Anterior cingulate cortex (tissue), 58 donors: ENCODE measurements at regions not wholly inside any gene's neighbourhood (a gene's known extent, or its start where the extent isn't known, plus 50 kb on each side); places are given as distances from the start of the nearest gene placed in this dataset.
"Not testable (repeated sequence)": the region's sequence is repeated elsewhere in the genome, so short reads cannot be mapped to it uniquely, and the experiment has no call there.

Experiments used
- DNase-seq, 58 donors: peaks; one replicate each; lab custom pipeline; 2025; lab: John Stamatoyannopoulos, UW

GRCh38 chr2:113386780-113387433 lies 50.6 kb upstream of the ZNG1B start:
- not testable (repeated sequence) for DNase-seq

DNA sequence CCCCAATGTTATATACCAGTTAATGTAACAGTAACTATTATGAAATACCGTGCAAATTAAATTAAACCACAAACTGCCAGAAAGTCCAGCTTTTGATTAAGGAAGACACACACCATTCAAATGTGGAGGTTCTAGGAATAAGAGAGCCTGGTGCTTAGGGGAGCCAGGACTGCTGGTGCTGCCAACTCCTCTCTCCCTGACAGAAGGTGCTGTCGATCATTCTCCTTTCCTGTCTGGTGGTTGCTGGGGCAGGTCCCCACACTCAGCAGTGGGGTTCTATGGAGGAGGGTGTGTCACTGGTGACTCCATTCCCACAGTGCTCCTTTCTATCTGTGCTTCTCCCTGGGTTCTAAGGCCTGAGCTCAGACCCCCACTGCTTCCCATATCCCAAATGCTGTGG lies 57.9 kb upstream of the ZNG1B start:
- DNase-seq = not testable (repeated sequence)

- no peak for DNase-seq
Measured at GRCh38 chr2:113376913-113377445, 60.5 kb upstream of the ZNG1B start.

GRCh38 chr2:113376253-113376912 lies 61.1 kb upstream of the ZNG1B start:
- no peak for DNase-seq

GRCh38 chr2:113374857-113375256 lies 62.6 kb upstream of the ZNG1B start:
- DNase-seq = not testable (repeated sequence)

DNA sequence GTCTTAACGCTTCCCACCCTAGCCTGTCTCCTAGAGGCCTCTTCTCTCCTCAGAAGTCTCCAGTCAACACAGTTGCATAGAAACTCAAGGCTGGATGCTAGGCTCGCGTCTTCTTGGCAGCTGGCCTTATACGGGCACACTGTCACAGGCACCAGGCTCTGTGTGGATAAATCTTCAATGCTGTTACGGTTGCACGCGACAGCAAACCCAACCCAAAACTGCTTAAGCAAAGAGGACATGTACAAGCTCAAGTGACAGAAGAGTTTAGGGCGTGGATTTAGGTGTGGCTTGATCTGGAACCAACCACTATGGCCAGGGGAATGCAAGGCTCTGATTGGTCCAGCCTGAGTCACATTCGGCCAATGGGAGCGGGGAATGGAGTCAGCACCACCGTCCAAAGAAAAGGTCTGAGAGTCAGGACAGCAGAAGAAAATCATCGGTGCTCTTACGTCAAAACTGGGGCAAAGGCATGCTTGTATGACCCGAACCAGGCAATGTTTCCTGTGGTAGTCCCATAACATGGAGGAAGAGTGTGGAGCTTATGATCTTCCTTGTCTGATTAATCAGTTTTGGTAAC lies 65.1 kb upstream of the ZNG1B start:
- not testable (repeated sequence) for DNase-seq

DNA sequence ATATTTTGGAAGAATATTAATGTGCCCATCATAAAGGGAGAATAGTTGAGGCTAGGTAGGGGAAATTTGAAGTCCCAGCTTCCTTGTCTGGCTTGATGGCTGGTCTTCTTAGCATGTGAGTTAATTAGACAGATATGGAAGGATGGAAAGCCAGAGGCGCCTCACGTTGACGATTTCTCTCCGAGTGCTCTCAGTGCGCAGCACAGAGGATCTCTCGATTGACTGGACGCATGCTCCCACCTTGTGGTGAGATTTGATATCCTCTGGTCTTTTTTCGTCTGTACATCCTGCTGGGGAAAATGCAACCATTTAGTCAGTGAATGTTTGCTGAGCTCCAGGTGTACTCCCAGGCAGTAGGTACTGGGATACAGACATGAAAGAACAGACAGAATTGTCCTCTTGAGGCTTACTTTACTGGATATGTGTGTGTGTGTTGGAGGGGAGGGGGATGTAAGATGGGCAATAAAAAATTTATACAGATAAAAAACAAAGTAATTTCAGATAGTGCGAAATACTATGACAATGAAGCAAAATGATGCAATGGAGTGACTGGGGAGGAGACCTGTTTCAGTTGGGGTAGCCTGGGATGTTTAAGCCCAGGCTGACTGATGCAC lies 66.9 kb upstream of the ZNG1B start:
- no peak for DNase-seq

GRCh38 chr2:113370030-113370429 lies 67.5 kb upstream of the ZNG1B start:
- DNase-seq = no peak

- DNase-seq = not testable (repeated sequence)
Measured at GRCh38 chr2:113368581-113368980, 68.9 kb upstream of the ZNG1B start.

DNA sequence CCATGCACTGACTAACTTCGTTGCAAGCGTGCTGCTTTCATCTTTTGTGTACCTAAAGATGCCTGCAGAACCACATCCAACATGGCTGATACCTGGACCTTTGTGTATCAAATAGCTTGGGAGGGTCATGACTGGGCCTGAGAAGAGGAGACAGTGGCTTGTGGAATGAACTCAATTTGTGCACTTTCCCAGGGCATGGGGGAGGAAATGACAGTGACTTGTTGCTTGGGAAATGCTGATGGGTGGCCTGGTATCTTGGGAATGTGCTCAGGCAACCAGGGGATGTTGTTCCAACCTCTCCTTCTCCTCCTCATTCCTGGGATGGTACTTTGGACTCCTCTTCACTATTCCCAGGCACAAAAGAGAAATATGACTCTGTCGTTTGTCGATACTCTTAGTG lies 70.7 kb upstream of the ZNG1B start:
- not testable (repeated sequence) for DNase-seq

DNA sequence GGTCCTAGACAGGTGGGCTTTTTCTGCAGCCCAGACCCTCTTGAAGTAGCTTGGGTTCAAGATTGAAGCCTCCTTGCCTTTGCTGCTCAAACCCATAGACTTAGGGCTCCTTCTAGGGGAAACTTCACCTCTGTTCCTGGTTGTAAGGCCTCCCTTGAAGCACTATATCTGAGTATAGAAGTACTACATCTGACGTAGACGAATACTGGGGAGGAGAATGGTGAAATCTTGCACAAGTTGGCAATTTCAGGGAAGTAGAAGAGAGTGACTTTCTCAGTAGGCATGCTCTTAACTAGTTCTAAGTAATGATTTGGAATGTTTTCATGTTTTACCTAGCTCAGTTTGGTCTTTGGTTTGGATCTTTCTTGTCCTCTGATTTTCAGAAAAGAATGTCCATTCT lies 71.7 kb upstream of the ZNG1B start:
- DNase-seq = not testable (repeated sequence)

DNA sequence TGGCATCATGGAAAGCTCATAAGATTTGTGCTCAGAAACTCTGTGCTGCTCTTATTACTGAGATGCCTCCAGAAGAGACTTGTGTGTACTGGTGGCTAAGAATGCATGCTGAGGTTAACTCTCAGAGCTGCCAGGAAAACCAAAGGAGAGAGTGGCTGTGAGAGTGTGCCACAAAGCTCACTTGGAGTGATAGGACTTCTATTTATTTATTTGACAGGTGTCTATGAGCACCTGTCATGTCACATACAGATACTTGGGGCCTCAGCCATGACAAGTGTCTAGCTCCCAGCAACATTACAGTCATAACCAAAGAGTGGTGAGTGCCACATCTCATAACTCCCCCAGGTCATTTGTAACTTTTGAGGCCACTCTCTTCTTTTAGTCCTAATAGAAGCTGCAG lies 72.2 kb upstream of the ZNG1B start:
- not testable (repeated sequence) for DNase-seq

GRCh38 chr2:113361051-113361450 lies 76.4 kb upstream of the ZNG1B start:
- no peak for DNase-seq

GRCh38 chr2:113357071-113357470 lies 78.3 kb upstream of the PAX8 start:
- DNase-seq = no peak

DNA sequence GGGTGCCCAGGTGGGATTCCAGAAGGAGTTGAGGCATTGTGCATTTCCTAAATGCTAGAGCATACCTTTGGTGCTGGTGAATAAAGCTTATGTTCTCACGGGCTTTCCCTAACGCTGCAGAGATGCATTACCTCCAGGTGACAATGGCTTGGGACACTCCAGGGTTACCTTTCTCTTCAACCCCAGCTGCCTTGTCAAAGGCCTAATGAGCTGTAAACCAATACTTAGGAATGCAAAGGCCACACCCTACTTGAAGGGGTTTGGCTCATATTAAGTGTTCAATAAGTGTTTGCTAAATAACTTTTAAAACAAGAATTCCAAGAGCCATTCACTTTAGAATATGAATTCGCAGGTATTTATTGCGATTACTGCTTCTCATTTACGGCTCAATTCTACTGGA lies 77.6 kb upstream of the PAX8 start:
- DNase-seq = not testable (repeated sequence)

DNA sequence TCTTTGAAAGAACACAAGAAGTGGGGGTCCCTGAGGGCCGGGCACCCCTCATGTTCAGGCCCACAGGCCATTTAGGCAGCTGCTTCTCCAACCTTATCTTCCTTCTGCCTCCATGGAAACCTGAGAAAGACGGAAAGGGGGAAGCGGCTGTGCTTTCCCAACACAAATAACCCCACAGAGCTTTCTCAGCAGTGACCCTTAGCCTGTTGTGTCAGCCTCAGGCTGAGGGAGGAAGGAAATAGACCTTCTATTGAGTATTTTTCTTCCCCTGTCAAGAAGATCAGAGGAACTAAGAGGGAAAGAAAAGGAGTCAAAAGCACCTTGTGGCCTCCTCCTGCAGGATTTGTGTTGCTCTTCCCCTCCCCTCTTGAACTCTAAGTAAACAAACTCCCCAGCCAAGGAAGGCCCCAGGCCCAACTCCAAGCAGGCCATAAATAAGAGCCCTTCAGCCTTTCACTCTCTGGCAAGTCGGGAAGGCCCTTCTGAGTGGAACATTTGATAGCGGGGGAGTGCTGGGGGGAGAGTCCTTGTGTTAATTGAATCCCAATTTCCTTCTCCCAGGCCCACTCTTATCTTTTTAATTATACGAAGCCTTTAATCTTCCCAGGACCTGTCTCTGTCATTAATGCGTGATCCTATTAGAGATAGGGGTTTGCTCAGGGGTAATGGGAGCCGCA lies 76.8 kb upstream of the PAX8 start:
- DNase-seq = not testable (repeated sequence)

- no peak for DNase-seq
Measured at GRCh38 chr2:113351375-113352355, 72.9 kb upstream of the PAX8 start.

- DNase-seq = not testable (repeated sequence)
Measured at GRCh38 chr2:113343800-113344199, 65.1 kb upstream of the PAX8 start.

DNA sequence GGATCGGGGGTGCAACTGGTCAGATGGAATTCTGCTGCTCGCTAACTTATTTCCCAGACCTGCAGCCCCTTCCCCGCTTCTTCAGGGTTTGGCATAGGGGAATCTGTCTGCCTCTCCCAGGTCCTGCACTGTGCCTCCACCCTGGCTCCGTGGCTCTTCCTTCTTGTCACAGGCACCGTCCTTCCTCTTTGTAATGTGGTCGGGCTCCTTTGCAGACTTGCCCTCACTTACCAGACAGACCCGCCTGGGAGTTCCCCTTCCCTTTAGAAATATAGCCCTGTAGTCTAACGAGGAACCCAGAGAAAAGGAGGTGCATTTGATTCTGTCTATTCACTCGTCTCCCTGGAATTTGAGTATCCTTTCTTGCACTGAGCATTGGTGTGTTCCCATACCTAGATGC lies 63.9 kb upstream of the PAX8 start:
- peak in 15 of 58 donors; percentile 1 to 20 (median 5) for DNase-seq
